Endodermal cell (in vitro differentiated cells): ENCODE measurements at regions not wholly inside any gene's neighbourhood (a gene's known extent, or its start where the extent isn't known, plus 50 kb on each side); places are given as distances from the start of the nearest gene placed in this dataset.

Source experiments
- DNase-seq: peaks from one replicate; pipeline ENCODE4 v3.0.0-alpha.2; 2017
- H3K27ac ChIP-seq: 2 replicates; pipeline ENCODE4 v1.5.1; 2013; ENCODE audit warnings: mild to moderate bottlenecking, low read depth, low read length, moderate library complexity
- H3K27me3 ChIP-seq: 2 replicates; pipeline ENCODE4 v1.6.1; 2013; ENCODE audit warnings: mild to moderate bottlenecking, low read length, moderate library complexity; ENCODE audit not compliant: insufficient read depth, control insufficient read depth, poor library complexity, severe bottlenecking
- H3K36me3 ChIP-seq: 2 replicates; pipeline ENCODE4 v1.7.0; 2013; ENCODE audit warnings: mild to moderate bottlenecking, low read length, moderate library complexity; ENCODE audit not compliant: control insufficient read depth, insufficient read depth
- H3K4me1 ChIP-seq: one replicate; pipeline ENCODE4 v1.7.0; 2013; ENCODE audit warnings: low read length; ENCODE audit not compliant: control insufficient read depth, insufficient read depth
- H3K4me3 ChIP-seq: 2 replicates; pipeline ENCODE4 v1.5.1; 2013; ENCODE audit warnings: mild to moderate bottlenecking, low read length, moderate library complexity
- H3K9ac ChIP-seq: 2 replicates; pipeline ENCODE4 v1.6.1; 2013; ENCODE audit warnings: mild to moderate bottlenecking, low read length, moderate library complexity; ENCODE audit not compliant: poor library complexity, severe bottlenecking; ENCODE audit errors: extremely low read depth
- H3K9me3 ChIP-seq: 2 replicates; pipeline ENCODE4 v1.6.1; 2013; ENCODE audit warnings: mild to moderate bottlenecking, low read length, moderate library complexity; ENCODE audit not compliant: control insufficient read depth
- H3K27ac Mint-ChIP-seq: 2 replicates; pipeline ENCODE4 v1.8.0; 2020; ENCODE audit warnings: mixed read lengths
- H3K27me3 Mint-ChIP-seq: 2 replicates; pipeline ENCODE4 v1.8.0; 2021; ENCODE audit warnings: mild to moderate bottlenecking, mixed read lengths; ENCODE audit not compliant: insufficient read depth
- H3K36me3 Mint-ChIP-seq: 2 replicates; pipeline ENCODE4 v1.8.0; 2020; ENCODE audit warnings: low read depth, mixed read lengths
- H3K4me1 Mint-ChIP-seq: 2 replicates; pipeline ENCODE4 v1.8.0; 2020; ENCODE audit warnings: mixed read lengths
- H3K4me3 Mint-ChIP-seq: 2 replicates; pipeline ENCODE4 v1.8.0; 2020; ENCODE audit warnings: mild to moderate bottlenecking, moderate library complexity, mixed read lengths
- H3K9me3 Mint-ChIP-seq: 2 replicates; pipeline ENCODE4 v1.8.0; 2020; ENCODE audit warnings: mild to moderate bottlenecking, mixed read lengths
- WGBS, 2 experiments: methylation state at CpG; one replicate each; pipeline versions ENCODE4 v1.1.5 to v1.1.7; 2013; ENCODE audit warnings: missing lambda C conversion rate in 2 of 2, mixed read lengths in 1 of 2; ENCODE audit not compliant: insufficient coverage in 1 of 2, insufficient read length in 1 of 2; 5-methylcytosine and 5-hydroxymethylcytosine counted together
- TF ChIP-seq, protein P1 (sequence below): fragments of 200-600 bp; sonication (generic); conservative IDR thresholded peaks from 2 replicates; pipeline ENCODE4 v1.5.0; 2021; ENCODE audit warnings: antibody characterized with exemption, mild to moderate bottlenecking

- Histone ChIP-seq H3K9ac (no peak overlapping the region), H3K9me3 (no peaks in the 10 kb centered on the region), H3K27me3 (no peaks in the 10 kb centered on the region), H3K4me3 (no peak overlapping the region), H3K27ac (no peak overlapping the region), H3K36me3 (no peaks in the 10 kb centered on the region), H3K4me1 (no peaks in the 10 kb centered on the region)
- Mint-ChIP-seq H3K4me3 (no peak overlapping the region), H3K36me3 (no peaks in the 10 kb centered on the region), H3K9me3 (no peaks in the 10 kb centered on the region), H3K4me1 (no peaks in the 10 kb centered on the region), H3K27me3 (peaks cover 2% of the 10 kb centered on the region), H3K27ac (no peak overlapping the region)
- DNase-seq: no peak
- TF ChIP-seq, protein P1, sequence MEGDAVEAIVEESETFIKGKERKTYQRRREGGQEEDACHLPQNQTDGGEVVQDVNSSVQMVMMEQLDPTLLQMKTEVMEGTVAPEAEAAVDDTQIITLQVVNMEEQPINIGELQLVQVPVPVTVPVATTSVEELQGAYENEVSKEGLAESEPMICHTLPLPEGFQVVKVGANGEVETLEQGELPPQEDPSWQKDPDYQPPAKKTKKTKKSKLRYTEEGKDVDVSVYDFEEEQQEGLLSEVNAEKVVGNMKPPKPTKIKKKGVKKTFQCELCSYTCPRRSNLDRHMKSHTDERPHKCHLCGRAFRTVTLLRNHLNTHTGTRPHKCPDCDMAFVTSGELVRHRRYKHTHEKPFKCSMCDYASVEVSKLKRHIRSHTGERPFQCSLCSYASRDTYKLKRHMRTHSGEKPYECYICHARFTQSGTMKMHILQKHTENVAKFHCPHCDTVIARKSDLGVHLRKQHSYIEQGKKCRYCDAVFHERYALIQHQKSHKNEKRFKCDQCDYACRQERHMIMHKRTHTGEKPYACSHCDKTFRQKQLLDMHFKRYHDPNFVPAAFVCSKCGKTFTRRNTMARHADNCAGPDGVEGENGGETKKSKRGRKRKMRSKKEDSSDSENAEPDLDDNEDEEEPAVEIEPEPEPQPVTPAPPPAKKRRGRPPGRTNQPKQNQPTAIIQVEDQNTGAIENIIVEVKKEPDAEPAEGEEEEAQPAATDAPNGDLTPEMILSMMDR: no peak
- 93 to 96% methylated on average over 8 to 9 of the region's 9 CpGs for WGBS, 2 experiments
Measured at GRCh38 chr17:55587608-55588139, 76.4 kb upstream of the SMIM36 start.

DNA sequence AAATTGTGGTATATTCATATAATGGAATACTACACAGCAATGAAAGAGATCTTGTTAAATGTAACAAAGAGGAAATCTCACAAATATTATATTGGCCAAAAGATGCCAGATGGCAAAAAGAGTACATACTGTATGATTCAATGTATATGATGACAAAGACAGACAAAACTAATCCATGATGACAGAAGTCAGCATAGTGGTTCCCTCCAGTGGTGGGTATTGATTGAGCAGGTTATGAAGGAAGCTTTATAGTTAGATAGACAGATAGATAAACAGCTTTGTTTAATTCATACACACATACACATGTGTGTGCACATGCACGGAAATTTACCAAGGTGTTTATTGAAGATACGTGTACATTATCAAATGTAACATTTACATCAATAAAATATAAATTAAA, 74.4 kb upstream of the SMIM36 start:
- no peaks in the 10 kb centered on the region for H3K9me3 Mint-ChIP-seq
- DNase-seq: no peak
- H3K4me1 Mint-ChIP-seq: no peaks in the 10 kb centered on the region
- Histone ChIP-seq H3K27me3 (no peaks in the 10 kb centered on the region), H3K36me3 (no peaks in the 10 kb centered on the region), H3K27ac (no peak overlapping the region), H3K9ac (no peak overlapping the region), H3K9me3 (no peaks in the 10 kb centered on the region), H3K4me1 (no peaks in the 10 kb centered on the region), H3K4me3 (no peak overlapping the region)
- no peak overlapping the region for H3K27ac Mint-ChIP-seq
- H3K4me3 Mint-ChIP-seq: no peak overlapping the region
- no CpG with 5 or more reads among the region's 2 CpGs for WGBS, 2 experiments
- no peaks in the 10 kb centered on the region for H3K36me3 Mint-ChIP-seq
- TF ChIP-seq, protein P1: peak; percentile 19
- H3K27me3 Mint-ChIP-seq: peaks cover 2% of the 10 kb centered on the region

- H3K4me1 Mint-ChIP-seq: no peaks in the 10 kb centered on the region
Measured at GRCh38 chr17:55584861-55585260, 73.6 kb upstream of the SMIM36 start.

More at GRCh38 chr17:55584861-55585260, 73.6 kb upstream of the SMIM36 start:
- no peaks in the 10 kb centered on the region for H3K36me3 ChIP-seq
- Mint-ChIP-seq H3K36me3 (no peaks in the 10 kb centered on the region), H3K27me3 (peaks cover 2% of the 10 kb centered on the region), H3K9me3 (no peaks in the 10 kb centered on the region), H3K27ac (no peak overlapping the region), H3K4me3 (no peak overlapping the region)
- no peaks in the 10 kb centered on the region for H3K9me3 ChIP-seq
- TF ChIP-seq, protein P1: no peak
- no peak overlapping the region for H3K9ac ChIP-seq
- WGBS, 2 experiments: 100% methylated on average over 1 of the region's 1 CpG
- no peak overlapping the region for H3K4me3 ChIP-seq
- H3K27me3 ChIP-seq: no peaks in the 10 kb centered on the region
- no peak overlapping the region for H3K27ac ChIP-seq
- H3K4me1 ChIP-seq: no peaks in the 10 kb centered on the region
- DNase-seq: no peak
